Astrocyte of the cerebellum (primary cell): ENCODE measurements at regions not wholly inside any gene's neighbourhood (a gene's known extent, or its start where the extent isn't known, plus 50 kb on each side); places are given as distances from the start of the nearest gene placed in this dataset.
A peak's percentile ranks its signal among the peaks of the same experiment; 100 is the strongest.

ENCODE experiments used
- DNase-seq: peaks from one replicate; pipeline ENCODE4 v3.0.0-alpha.2; 2011; ENCODE audit warnings: low read depth
- H3K4me3 ChIP-seq: 2 replicates; pipeline ENCODE4 v1.5.1; 2011; ENCODE audit warnings: mild to moderate bottlenecking, low read depth, low read length, moderate library complexity
- in situ Hi-C: cut with HindIII; loops from 2 replicates; pipeline ENCODE4 v1.10.0; 2017; ENCODE audit warnings: low sequenced_read_pairs
- TF ChIP-seq, protein P1 (sequence below): IDR thresholded peaks from 2 replicates; pipeline ENCODE4 v1.5.1; 2012; ENCODE audit warnings: low read length, low read depth, moderate library complexity, mild to moderate bottlenecking; ENCODE audit errors: missing control alignments

DNA sequence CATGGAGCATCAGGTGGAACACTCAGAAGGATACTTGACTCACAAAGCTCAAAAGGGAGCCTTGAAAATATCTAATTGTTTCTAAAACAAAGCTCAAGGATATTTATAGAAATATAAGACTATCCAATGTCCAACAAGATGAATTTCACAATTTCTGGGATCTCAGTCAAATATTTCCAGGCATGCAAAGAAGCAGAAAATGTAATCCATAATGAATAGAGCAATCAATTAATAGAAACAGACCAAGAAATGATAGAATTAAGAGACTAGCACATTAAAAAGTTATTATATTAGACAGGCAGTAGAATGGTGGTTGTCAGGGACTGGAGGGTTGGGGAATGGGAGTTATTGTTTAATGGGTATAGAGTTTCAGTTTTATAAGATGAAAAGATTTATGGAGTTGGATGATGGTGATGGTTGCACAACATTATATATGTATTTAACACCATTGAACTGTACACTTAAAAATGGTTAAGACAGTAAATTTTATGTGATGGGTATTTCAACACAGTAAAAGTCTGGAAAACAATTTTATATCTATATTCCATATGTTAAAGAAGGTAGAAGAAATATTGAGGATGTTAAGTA, 189.9 kb upstream of the PIEZO2 start:
- no peak overlapping the region for H3K4me3 ChIP-seq
- in situ Hi-C loops = no loop called here
- no peak for DNase-seq
- TF ChIP-seq, protein P1, sequence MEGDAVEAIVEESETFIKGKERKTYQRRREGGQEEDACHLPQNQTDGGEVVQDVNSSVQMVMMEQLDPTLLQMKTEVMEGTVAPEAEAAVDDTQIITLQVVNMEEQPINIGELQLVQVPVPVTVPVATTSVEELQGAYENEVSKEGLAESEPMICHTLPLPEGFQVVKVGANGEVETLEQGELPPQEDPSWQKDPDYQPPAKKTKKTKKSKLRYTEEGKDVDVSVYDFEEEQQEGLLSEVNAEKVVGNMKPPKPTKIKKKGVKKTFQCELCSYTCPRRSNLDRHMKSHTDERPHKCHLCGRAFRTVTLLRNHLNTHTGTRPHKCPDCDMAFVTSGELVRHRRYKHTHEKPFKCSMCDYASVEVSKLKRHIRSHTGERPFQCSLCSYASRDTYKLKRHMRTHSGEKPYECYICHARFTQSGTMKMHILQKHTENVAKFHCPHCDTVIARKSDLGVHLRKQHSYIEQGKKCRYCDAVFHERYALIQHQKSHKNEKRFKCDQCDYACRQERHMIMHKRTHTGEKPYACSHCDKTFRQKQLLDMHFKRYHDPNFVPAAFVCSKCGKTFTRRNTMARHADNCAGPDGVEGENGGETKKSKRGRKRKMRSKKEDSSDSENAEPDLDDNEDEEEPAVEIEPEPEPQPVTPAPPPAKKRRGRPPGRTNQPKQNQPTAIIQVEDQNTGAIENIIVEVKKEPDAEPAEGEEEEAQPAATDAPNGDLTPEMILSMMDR = no peak

DNA sequence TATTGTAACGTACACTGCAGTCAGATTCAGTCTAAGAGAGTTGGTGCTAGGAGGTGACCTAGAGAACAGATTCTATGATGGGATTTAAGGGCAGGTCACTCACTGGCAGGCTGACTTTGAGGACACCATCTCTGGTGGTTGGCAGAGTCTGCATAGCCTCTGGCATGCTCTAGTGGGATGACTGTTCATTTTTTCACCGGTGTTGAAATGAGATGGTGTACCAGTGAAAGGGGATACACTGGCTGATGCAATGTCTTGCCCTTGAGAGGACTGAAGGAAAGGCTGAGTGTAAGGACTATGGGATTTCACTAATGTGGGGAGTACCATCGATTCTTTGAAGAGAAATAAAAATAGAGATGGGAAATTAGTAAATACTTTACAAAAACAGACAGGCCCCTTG, 186.9 kb upstream of the PIEZO2 start:
- H3K4me3 ChIP-seq = no peak overlapping the region
- in situ Hi-C loops = no loop called here
- DNase-seq = no peak
- TF ChIP-seq, protein P1 = no peak

DNA sequence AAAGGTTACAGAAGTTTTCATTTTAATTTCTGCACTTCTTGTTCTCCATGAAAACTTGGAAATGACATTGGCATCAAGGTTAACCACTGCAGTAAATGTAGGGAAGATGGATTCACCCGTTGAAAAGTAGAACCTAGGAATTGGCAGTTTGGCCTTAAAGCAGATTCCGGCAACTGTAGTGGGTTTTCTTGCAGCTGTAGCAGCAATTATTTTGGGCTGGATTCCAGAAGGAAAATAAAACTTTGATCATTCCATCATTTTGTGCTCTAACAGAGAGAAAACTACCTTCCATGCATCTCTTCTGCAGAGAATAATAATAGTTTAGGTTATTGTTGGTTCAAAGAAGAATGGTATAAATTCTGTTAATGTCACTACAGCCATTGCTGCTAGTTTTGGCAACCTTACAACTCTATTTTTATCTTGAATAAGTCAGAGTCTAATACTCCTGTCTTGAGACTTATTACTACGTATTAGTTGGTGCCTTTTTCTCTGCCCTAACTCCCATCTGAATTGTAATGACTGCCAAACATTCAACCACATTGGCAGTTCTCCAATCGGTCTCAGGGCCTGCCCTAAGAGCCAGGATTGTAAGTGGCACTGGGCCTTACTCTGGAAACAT, 178.1 kb upstream of the PIEZO2 start:
- no peak for DNase-seq
- in situ Hi-C loops = no loop called here
- TF ChIP-seq, protein P1 = no peak
- H3K4me3 ChIP-seq = no peak overlapping the region

DNA sequence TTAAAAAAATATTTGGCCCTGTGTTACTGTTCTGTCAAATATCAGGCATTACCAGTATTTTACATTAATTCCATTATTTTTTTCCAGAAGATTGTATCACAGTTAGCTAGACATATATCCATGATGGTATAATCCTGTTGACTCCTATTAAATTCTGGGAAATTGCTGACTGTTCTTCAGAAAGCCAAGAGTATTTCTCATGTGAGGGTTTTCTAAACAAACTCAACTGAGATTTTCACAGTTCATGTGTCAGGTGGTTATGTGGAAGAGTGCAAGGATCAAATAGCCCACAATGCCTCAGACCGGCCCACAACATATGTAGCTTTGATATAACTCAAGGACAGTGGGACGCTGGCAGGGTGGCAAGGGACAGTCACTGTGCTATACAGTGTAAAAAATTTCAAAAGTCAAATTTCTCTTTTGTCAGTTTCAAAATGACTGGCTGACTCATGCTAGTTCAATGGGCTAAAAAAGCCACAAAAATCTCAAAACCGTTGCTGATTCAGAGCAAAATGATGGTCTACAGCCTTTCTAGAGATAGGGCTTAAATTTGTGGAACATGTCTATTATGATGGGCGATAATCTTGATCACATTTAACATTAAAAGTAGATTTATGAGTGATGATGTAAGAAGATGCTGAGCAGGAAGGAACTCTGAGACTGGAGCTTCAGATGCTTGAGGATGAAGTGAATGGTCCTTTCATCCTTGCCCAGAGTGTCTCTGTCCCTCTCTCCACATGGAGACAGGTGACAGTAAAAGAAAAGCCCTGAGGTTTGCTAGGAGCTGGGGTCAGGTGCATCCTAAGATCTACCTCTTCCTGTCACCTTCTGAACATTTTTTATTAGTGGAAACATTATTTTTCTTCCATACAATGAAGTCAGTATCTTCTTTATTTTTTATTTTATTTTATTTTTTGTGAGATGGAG, 175.8 kb upstream of the PIEZO2 start:
- TF ChIP-seq, protein P1 = no peak
- in situ Hi-C loops = loop anchor here (25.0 kb wide), 1 partner anchor 187 kb away; no protein-coding TSS in a partner anchor
- peak; percentile 73 for DNase-seq
- no peak overlapping the region for H3K4me3 ChIP-seq

DNA sequence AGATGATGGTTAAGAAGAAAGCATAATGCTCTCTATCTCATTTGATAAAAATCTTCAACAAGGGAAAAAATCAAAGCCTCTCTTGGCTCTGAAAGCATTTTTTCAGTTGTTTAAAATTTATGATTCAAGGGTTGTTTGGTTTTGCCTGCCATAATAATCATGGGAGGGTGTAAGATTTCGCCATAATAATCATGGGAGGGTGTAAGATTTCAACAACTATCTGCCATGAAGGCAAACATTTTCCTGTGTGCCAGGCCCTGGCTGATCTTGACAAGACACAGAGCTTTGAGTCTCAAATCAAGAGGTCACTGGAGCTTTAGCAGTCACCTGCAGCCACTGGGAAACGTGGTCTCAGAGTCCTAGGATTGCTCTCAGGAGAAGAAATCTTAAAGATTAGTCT, 175.1 kb upstream of the PIEZO2 start:
- no peak overlapping the region for H3K4me3 ChIP-seq
- no peak for DNase-seq
- in situ Hi-C loops = loop anchor here (25.0 kb wide), 1 partner anchor 188 kb away; no protein-coding TSS in a partner anchor
- TF ChIP-seq, protein P1 = no peak

DNA sequence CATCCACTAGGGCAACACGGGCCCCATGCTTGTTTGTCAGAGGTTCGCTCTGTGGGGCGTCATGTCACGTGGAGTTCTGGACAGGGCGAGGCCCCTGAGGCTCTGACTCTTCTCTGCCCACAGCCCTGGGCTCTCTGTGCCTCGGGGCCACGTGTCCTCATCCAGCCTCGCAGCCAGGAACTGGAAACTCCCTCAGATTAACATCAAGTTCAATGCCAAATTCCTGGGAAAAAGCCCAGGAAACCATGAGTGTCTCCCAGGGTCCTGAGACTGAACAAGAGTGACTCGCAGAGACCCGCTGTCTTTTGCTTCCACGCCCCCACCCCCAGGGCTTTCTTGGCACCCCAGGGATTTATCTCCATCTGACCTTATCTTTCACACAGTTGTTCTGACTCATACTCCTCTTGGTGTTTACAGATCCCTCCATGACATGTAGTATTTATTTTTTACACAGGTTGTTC, 174.0 kb upstream of the PIEZO2 start:
- in situ Hi-C loops = loop anchor here (25.0 kb wide), 1 partner anchor 189 kb away; no protein-coding TSS in a partner anchor
- TF ChIP-seq, protein P1 = no peak
- peak; percentile 49 for DNase-seq

More for the DNA sequence above, 174.0 kb upstream of the PIEZO2 start:
- no peak overlapping the region for H3K4me3 ChIP-seq
